ENCODE measurements at regions not wholly inside any gene's neighbourhood (a gene's known extent, or its start where the extent isn't known, plus 50 kb on each side); places are given as distances from the start of the nearest gene placed in this dataset.

GRCh38 chr10:10197423-10197822, 820.2 kb upstream of the CELF2 start:
- Histone ChIP-seq H3K9ac (ENCODE audit: low read depth in 1 of 2, low read length in 2 of 2) (no peak overlapping the region), H3K27me3 (ENCODE audit: control insufficient read depth in 4 of 4, insufficient read depth in 4 of 4, low read length in 3 of 4) (no peaks in the 10 kb centered on the region), H3K4me3 (ENCODE audit: low read depth in 1 of 3, low read length in 3 of 3) (no peak overlapping the region), H3K36me3 (ENCODE audit: control insufficient read depth in 4 of 4, insufficient read depth in 3 of 4, low read depth in 1 of 4, low read length in 3 of 4) (no peaks in the 10 kb centered on the region), H3K27ac (ENCODE audit: low read depth in 1 of 2, low read length in 2 of 2) (no peak overlapping the region), H3K4me1 (ENCODE audit: control insufficient read depth in 4 of 4, insufficient read depth in 4 of 4, low read length in 3 of 4) (no peaks in the 10 kb centered on the region), H3K9me3 (ENCODE audit: control insufficient read depth in 4 of 4, low read length in 3 of 4) (no peaks in the 10 kb centered on the region)
- no peak for TF ChIP-seq RAD21 (IDR thresholded peaks at IDR 0.05)
- no peak for DNase-seq (ENCODE audit: low spot score)
- WGBS: 80% methylated on average over 4 of the region's 4 CpGs

- Histone ChIP-seq H3K4me1 (ENCODE audit: control insufficient read depth in 4 of 4, insufficient read depth in 4 of 4, low read length in 3 of 4) (no peaks in the 10 kb centered on the region), H3K9me3 (ENCODE audit: control insufficient read depth in 4 of 4, low read length in 3 of 4) (no peaks in the 10 kb centered on the region), H3K27ac (ENCODE audit: low read depth in 1 of 2, low read length in 2 of 2) (no peak overlapping the region), H3K36me3 (ENCODE audit: control insufficient read depth in 4 of 4, insufficient read depth in 3 of 4, low read depth in 1 of 4, low read length in 3 of 4) (no peaks in the 10 kb centered on the region), H3K9ac (ENCODE audit: low read depth in 1 of 2, low read length in 2 of 2) (no peak overlapping the region), H3K27me3 (ENCODE audit: control insufficient read depth in 4 of 4, insufficient read depth in 4 of 4, low read length in 3 of 4) (no peaks in the 10 kb centered on the region), H3K4me3 (ENCODE audit: low read depth in 1 of 3, low read length in 3 of 3) (no peak overlapping the region)
- TF ChIP-seq YY1 (IDR thresholded peaks at IDR 0.05) (no peak), GABPA (IDR thresholded peaks at IDR 0.05 in 1 of 2, conservative IDR thresholded peaks at IDR 0.05 in 1 of 2) (no peak), SP1 (IDR thresholded peaks at IDR 0.05) (no peak), RXRA (IDR thresholded peaks at IDR 0.05) (no peak), REST (IDR thresholded peaks at IDR 0.05) (no peak), ATF3 (IDR thresholded peaks at IDR 0.05) (no peak), MAX (IDR thresholded peaks at IDR 0.05) (no peak), HNF4A (conservative IDR thresholded peaks at IDR 0.05) (no peak), RAD21 (IDR thresholded peaks at IDR 0.05) (no peak), NR2F2 (IDR thresholded peaks at IDR 0.05) (no peak), HNF4G (IDR thresholded peaks at IDR 0.05) (no peak), JUND (IDR thresholded peaks at IDR 0.05) (no peak), TAF1 (conservative IDR thresholded peaks at IDR 0.05) (no peak), ZBTB33 (IDR thresholded peaks at IDR 0.05) (no peak), FOXA1 (IDR thresholded peaks at IDR 0.05) (no peak), FOXA2 (IDR thresholded peaks at IDR 0.05) (no peak), EGR1 (IDR thresholded peaks at IDR 0.05; ENCODE audit: low read depth in 2 of 2) (no peak), CTCF (IDR thresholded peaks at IDR 0.05; ENCODE audit: low read depth, low read length, missing input control) (no peak)
- 71% methylated on average over 6 of the region's 6 CpGs for WGBS
- DNase-seq (ENCODE audit: low spot score): no peak
Measured at GRCh38 chr10:10198363-10198762, 819.3 kb upstream of the CELF2 start.
